Fibroblast of pulmonary artery (primary cell): ENCODE measurements at regions not wholly inside any gene's neighbourhood (a gene's known extent, or its start where the extent isn't known, plus 50 kb on each side); places are given as distances from the start of the nearest gene placed in this dataset.

ENCODE experiments used
- DNase-seq: peaks from one replicate; pipeline ENCODE4 v3.0.0-alpha.2; 2010; ENCODE audit warnings: low read depth
- H3K4me3 ChIP-seq: replicated peaks from 2 replicates; pipeline ENCODE4 v1.5.1; 2011; ENCODE audit warnings: low read depth, mild to moderate bottlenecking, control low read depth, low read length, moderate library complexity
- CTCF ChIP-seq: IDR thresholded peaks from 2 replicates; pipeline ENCODE4 v1.5.1; 2011; ENCODE audit warnings: mild to moderate bottlenecking, control low read depth, low read length, inconsistent platforms; ENCODE audit errors: missing control alignments

- no peak for DNase-seq
- TF ChIP-seq CTCF: no peak
- no peak overlapping the region for H3K4me3 ChIP-seq
Measured at GRCh38 chr13:105952233-105952972, 583.1 kb downstream of the EFNB2 start.

- DNase-seq: no peak
- no peak overlapping the region for H3K4me3 ChIP-seq
- no peak for TF ChIP-seq CTCF
Measured at GRCh38 chr13:105948143-105948542, 587.3 kb downstream of the EFNB2 start.

GRCh38 chr13:105940882-105941281, 594.6 kb downstream of the EFNB2 start:
- no peak for TF ChIP-seq CTCF
- no peak overlapping the region for H3K4me3 ChIP-seq
- DNase-seq: no peak

- no peak for TF ChIP-seq CTCF
- no peak for DNase-seq
- no peak overlapping the region for H3K4me3 ChIP-seq
Measured at GRCh38 chr13:105937451-105937850, 598.0 kb downstream of the EFNB2 start.

GRCh38 chr13:105936816-105937215, 598.6 kb downstream of the EFNB2 start:
- TF ChIP-seq CTCF: no peak

GRCh38 chr13:105929505-105929904, 606.0 kb downstream of the EFNB2 start:
- no peak for TF ChIP-seq CTCF
- no peak for DNase-seq

More at GRCh38 chr13:105936816-105937215, 598.6 kb downstream of the EFNB2 start:
- no peak for DNase-seq
- H3K4me3 ChIP-seq: no peak overlapping the region

GRCh38 chr13:105928901-105929300, 606.6 kb downstream of the EFNB2 start:
- DNase-seq: no peak
- no peak overlapping the region for H3K4me3 ChIP-seq
- TF ChIP-seq CTCF: no peak

More at GRCh38 chr13:105929505-105929904, 606.0 kb downstream of the EFNB2 start:
- H3K4me3 ChIP-seq: no peak overlapping the region
